Activated CD8-positive, alpha-beta memory T cell treated with anti-CD3 and anti-CD28 coated beads for 24 hours (primary cell): ENCODE measurements at regions not wholly inside any gene's neighbourhood (a gene's known extent, or its start where the extent isn't known, plus 50 kb on each side); places are given as distances from the start of the nearest gene placed in this dataset.

Experiments
- DNase-seq: peaks from one replicate; pipeline ENCODE4 v3.0.0-alpha.2; 2020

DNA sequence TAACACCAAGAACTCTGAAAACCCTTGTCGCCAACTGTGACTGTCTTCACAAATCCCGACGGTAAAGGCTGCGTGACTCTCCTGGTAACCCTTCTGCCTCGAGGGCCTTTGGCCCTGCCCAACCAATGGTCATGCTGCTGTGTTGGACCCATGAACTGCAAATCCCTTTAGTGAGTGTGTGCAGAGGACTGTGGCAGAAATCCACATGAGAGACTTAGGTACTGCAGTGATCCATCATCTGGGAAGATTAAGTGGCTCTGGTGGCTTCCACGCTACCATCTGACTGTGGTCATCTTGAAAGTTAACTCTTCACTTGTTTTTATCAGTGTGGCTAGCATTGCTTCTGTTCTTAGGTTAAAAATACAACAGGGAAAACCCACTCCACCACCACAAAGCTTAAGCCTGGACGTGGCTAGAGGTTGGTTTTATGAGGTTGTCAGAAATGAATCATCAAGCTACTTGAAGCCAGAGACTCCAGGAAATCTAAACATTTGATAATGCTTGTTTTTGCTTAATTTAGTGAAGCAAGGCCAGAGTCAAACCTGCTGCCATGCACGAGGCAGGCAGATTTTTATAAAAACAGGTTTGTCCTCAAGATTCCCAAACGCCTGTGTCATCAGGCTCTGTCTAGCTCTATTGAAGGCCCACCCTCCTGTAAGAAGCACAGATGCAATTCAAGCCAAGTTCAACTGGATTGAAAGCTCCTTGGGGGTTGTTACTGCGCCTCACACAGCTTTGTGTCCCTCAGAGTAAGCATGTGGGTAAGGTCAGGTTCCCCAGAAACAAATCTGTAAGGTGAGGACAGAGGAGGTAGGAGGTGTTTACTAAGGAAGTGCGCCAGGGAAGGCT is 52.7 kb upstream of the ERCC6L2 start:
- peak; percentile 65 for DNase-seq

DNA sequence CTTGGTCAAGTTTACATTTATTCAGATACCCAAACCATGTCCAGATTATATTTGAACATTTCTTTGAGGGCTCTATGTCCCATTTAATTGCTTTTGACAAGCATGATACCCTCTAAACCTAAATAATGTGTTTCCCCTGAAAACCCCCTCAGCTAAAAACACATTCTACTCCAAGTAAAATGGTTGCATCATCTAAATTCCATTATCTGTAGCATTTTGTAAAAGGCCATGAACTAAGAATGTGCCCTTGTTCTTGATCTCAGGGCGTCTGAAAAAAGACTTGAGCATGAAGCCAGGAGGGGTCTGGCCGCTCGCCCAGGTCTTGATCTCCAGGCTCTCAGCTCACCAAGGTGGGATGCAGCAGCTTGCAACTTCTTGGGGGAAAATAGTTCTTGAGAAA is 53.5 kb upstream of the ERCC6L2 start:
- no peak for DNase-seq

DNA sequence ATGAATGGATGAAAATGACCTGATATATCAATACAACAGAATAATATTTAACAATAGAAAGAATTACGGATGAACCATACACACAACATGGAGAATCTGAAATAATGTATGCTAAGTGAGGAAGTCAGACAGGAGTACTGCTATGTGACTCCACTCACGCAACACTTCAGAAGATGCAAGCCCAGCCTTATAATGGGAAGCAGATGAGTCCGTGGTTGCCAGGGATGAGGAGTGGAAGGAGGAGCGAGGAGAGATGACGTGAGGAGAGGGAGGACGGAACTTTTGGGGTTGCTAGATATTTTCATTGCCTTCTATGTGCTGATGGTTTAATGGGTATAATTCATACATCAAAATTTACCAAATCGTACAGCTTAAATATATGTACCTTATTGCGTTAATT is 55.4 kb upstream of the ERCC6L2 start:
- no peak for DNase-seq

DNA sequence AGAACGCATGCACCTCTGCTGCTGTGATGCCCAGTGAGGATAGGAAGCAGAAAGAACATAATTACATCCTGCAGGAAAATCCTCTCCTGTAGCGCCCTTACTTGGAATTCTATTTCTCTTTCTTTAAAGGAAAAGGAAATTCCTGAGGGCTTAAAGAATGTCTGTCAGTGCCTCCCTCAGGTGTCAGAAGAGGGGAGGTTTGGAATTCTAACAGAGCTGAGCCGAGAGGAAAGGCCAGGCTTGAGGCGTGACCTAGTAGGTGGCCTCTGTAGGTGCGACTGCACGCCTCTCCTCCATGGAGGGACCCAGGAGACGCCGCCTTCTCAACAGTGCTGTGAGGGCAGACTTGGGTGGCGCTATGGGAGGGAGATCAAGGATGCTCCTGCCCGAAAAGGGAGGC is 55.9 kb upstream of the ERCC6L2 start:
- no peak for DNase-seq

DNA sequence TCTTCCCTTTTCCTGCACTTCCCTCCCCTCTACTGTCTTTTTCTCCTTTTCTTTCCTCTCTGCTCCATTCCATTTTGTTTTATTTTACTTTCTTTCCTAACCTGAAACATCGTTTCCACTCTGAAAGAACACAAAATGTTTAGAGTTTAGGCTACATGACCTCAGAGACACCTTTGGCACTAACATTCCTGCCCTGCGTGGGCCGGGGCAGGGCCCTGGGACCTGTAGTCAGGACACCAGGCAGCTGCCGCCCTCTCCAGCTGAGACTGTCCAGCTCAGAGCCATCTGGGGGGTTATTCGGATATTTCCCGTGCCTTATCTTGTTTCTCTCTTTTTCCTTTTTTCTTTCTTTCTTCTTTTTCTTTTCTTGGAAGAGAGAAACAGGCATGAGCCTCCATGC is 58.3 kb upstream of the ERCC6L2 start:
- DNase-seq = no peak

DNA sequence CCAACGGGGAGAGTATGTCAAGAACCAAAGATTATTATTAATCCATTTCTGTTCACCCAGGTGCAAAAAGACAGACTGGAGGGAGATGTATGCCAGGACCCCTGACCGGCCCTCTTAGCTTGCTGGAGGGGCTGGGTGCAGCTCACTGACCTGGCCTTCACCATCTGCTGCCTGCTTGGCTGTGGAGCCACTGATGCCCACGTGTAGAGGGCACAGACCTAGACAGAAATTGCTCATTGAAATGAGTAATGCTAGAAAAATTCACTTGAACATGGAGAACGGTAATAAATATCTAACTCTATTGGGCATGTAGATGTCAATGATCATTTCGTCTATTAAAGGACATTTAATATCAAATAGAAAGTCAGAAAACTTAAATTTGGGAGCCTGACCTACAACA is 58.8 kb upstream of the ERCC6L2 start:
- DNase-seq = no peak

DNA sequence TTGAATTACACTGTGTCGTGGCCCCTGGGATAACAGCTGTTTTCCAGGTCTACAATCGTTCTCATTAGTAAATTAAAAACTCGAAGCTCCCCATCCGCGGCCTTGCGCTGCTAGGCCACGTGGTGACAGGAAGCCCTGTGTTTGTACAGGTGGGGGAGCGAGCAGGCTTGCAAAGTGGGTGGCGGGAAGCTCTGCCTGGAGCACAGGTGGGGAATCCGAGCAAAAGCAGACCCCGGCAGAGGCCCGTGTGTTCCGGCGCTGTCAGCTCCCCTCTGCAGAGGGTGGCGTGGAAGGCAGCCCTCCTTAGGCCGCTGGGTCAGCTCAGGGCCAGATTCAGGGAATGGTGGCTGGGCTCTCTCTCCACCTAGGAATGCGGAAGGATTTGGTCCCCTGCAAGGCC is 59.5 kb upstream of the ERCC6L2 start:
- DNase-seq = no peak

DNA sequence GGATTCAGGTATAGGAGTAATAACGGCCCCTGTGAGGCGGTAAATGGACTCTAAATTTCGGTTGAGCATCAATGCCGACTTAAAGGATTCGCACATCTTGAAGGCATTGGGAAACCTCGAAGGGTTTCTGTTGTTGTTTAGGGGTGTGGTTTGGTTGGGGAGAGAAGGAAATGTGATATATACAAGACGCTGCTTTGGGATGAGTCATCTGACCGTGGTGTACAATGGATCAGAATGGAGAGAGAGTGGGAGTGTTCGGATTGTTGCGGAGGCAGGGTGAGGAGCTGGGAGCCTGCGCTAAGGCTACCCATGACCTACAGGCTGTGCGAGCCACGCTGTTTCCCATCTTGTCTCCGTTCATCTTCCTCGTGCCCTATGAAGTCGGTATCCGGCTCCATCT is 60.4 kb upstream of the ERCC6L2 start:
- no peak for DNase-seq

DNA sequence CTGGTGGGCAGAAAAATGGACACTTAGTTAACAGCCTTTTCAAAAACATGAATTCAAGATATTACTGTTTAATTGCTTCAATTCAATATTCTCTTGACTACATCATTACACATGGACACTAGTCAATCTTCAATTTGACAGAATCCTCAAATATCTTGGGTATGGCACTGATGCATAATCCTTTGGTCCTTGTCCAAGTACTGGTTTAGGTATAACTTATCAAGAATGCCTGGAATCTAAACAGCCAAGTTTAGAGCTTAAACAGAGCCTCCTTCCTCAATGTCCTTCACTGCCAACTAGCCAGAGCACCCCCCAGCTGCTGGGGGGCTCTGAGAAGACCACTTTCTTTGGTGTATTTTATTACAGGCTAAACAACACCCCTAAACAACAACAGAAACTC is 61.6 kb upstream of the ERCC6L2 start:
- no peak for DNase-seq

DNA sequence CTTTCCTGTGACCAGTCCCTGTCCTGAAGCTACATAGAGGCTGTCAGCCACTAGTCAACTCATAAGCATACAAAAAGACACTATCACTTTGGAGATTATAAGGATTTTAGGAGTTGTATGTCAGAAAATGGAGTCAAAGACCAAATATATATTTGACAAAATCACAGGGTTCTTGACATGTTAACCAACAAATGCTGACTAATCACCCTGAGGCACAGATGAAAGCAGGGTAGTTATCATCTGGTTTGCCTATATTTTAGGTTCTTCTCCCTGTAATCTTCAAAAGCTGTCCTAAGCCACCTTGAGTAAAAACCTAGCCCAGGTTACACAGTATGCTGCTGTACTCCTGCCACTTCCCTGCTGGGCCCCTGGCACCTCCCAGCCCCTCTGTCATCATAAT is 64.7 kb upstream of the ERCC6L2 start:
- DNase-seq = no peak

DNA sequence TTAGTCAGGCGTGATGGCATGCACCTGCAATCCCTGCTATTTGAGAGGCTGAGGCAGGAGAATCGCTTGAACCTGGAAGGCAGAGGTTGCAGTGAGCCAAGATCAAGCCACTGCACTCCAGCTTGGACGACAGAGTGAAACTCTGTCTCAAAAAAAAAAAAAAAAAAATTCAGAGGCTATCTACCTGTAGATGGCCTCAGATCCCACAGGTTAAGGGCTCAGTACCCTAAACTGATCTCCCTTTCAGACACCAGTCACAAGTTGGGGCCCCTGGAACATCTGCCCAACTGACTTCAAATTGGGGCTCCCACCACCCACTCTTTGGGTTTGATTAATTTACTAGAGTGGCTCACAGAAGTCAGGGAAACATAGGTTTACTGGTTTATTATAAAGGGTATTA is 65.4 kb upstream of the ERCC6L2 start:
- no peak for DNase-seq

DNA sequence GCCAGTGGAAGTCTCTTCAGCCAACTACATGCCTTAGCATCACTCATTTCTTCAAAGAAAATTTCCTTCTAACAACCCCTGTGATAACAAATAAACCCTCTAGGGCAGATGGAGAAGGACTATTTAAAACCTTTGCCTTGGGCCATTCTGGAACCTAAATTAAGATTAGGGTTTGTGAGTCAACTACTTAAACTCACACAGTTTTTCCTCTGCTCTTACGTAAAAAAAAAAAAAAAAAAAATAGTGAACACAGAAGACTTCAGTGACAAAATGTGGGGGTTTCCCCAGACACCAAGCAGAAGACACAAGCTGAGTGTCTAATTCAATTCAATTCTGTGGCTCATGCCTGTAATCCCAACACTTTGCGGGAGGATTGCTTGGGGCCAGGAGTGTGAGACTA is 65.8 kb upstream of the ERCC6L2 start:
- DNase-seq = no peak

DNA sequence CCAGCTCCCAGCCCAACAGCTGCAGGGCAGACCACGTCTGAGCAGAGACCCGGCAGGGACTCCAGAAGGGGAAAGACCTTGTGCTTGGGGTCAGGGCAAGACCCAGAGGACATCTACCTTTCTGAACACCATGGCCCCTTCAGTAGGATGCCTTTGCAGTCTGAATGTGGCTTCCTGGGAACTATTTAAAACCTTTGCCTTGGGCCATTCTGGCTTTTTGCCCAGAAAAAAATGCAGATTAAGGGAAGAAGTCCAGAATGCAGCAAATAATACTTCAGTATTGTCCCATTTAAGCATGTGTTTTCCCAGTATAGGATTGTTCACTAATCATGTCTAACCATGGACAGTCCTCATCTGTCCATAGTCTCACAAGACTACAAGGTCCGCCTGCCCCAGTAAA is 67.5 kb upstream of the ERCC6L2 start:
- DNase-seq = no peak

DNA sequence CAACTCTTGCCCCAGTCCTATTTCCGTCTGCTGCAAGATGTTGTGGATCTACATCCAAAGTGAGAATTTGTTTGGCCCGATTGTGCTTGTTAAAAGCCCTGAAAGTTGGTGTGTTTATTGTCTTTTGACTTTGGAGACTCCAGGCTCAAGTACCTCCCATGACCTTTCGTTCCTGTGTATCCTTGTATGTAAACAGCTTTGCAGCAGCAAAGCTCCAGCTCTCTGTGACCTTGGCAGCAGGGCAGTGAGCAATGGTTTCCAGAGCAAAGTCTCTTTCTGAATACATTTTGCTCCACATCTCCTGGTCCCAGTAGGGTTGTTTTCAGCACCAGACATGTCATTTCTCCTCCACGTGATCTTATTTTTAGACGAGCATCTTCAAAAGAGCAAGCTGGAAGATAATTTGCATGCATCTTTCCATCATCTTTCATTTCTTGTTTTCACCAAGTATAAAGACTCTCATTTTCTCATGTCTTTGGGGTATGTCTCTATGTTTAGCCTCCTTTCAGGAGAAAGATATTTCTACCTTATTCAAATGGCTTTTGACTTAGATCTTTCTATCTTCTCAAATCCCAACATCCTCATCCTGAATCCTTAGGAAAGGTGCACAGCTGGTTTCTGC is 68.1 kb upstream of the ERCC6L2 start:
- DNase-seq = no peak

DNA sequence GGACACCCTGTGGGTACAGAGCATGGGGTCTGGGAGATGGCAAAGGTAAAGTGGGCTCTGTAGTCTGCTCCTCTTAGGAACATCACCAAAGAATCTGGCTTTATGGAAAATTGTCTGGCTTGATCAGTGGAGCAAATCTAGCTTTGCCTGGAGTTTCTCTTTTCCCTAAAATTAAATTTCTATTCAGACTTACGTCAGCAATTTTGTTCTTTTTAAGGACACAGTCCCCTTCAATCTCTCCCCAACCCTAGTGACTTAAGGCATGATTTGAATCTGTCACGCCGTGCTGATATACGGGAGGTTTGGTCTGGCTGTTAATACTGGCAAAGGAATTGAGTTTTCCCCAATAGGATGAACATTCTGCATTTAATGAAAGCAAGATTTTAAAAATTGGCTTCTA is 72.3 kb upstream of the ERCC6L2 start:
- no peak for DNase-seq

DNA sequence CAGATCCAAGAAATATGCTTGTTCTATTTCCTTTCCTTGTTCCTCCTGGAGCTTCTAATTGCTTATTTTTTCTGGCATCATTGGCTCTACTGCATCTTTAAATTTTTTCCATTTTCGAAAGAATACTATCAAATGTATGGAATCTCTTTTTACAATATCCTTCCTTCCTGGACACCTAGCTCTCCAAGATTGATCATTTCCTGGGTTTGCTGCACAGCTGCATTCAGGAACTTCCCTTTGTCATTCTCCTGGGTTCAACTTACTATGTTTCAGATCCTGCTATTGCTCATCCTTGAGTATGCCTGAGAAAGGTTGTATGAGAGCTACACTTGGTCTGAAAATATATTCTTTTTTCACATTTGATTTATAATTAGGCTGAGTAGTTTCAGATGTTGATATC is 73.7 kb upstream of the ERCC6L2 start:
- no peak for DNase-seq

DNA sequence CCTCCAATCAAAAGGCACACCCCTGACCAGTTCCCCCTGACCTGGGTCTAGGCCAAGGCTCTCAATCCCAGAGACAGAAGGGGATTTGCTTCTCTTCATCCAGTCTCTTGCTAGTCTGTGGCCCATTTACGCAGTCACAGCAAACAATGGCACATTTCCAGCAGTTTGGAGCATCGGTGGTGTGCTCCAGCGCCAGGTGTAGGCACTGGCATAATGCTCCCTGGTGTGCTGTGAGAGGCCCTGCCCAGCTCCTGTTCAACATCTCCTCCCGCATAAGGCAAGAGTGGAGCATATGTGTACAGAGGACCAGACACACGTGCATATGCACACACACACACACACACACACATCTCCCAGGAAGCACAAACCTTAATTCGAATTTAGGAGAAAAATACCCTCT is 79.5 kb upstream of the ERCC6L2 start:
- no peak for DNase-seq

DNA sequence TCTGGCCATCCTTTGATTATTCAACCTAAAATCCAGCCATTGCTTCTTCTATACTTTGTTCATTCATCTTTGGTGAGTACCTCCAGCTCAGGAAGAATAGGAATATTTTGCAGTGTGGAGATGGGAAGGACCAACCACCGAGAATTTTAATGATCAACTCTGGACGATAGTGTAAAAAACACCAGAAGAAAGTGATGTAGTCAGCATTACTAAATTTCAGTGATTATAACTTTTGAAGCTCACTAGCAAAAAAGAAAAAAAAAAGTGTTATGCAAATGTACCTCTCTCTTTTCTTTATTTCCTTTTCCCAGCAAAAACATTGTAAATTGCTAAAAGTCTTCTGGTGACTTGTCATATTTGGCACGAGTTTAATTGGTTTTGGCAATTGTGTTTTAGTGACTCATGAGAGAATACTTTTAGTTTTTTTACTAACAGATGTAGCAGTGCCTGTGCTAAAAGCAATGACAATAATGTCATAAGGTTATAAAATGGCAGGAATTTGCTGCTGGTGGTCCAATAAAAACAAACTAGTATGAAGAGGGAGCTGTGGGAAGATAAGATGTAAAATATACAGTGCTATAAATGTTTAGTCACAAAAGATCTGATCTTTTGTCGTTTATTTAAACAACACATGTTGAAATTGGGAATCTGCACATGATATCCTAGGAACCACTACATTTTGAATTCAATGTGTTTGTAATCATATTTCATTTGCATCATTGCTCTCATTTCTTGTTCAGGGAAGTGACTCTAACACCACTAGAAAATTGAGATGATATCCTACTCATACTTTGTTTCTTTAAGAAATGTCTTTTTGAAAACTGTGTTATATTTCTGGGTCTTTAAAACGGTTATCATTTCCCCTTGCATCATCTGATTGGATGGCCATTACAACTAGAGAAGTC is 81.3 kb upstream of the ERCC6L2 start:
- DNase-seq = no peak

DNA sequence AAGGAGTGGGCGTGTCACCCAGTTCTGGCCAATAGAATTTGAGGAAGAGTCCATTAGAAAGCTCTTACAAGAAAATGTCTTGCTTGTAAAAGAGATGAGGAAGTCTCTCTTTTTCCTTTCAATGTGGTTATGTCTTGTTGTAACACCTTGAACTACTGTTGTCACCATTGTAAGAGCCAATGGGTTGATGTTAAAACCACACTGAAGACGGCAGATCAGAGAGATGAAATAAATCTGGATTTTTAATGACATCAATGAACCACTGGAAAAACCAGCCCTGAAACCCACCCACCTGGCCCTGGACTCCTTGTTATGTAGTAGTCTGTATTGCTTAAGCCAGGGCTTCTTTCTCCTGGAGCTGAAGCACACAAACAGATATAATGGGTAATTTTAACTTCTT is 83.8 kb upstream of the ERCC6L2 start:
- no peak for DNase-seq

DNA sequence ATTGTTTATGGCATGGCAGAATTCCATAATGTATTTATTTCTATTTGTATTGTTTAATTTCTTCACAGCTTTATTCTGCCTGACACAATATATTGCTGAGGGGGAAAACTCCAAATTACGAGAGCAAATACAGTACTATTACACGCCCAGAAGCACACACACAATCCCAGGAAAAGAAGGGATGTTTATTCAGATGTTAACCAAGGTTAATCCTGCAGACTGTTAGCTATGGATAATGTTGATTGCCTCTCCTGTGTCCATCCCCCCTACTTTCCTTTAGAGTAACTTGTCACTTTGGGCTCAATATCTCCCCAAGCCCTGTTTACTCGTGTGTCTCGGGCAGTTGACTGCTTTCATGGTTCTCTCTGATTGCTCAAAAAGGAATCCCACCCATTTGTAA is 84.2 kb upstream of the ERCC6L2 start:
- no peak for DNase-seq

DNA sequence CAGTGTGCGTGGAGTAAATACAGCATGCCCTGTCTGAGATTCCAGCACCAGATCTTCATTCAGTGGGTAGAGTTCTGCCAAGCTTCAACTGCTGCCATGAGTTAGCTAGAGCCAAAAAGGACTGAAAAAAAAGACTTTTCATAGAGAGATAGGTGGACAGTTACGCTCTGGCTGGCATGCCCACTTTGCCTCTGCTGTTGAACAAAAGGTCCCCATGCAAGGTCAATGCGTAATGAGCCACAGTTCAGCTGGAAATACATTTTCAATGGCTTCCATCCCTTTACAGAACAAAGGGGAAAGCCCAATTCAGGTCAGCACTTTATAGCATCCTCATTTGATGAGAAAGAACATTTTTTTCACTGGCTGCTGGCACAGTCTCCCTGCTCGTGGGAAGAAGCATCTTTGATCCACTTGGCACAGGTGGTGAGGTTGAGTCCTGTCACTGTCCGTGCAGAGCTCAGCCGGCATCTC is 86.9 kb upstream of the ERCC6L2 start:
- DNase-seq = no peak

DNA sequence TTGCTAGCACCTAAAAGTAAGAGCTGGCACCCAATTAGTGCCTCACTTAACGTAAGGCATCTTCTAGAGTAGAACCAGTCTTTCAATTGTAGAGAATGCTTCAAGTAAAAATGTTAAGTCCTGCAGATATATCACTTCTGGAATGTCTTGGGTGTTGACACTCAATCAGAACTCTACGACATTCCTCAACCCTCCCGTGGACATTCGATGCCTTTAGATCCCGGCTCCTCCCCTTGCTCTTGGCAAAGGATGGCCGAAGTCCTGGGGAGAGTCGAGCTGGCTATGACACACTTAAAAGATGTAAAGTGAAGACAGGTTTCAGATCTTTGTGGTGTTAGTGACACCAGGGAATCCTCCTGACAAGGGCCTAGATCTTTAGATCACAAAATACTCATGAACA is 87.5 kb upstream of the ERCC6L2 start:
- DNase-seq = no peak

DNA sequence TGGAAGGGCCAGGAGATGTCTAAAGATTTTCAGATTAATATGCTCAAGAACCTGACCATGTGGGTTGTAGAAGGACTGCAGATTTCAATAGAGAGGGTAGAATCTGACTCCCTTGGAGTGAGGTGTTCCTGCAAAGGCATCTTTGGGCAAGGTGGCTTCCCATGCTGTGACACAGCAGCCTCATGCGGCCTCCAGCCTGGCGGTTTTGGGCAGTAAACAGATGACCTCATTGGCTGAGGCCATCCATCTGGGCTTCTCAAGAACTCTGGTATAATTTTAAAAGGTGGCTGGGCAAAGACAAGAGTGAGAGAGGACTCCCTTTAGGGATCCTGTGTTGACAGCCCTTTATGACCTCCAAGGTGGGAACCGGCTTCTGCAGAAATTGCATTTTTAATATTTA is 90.3 kb upstream of the ERCC6L2 start:
- no peak for DNase-seq

DNA sequence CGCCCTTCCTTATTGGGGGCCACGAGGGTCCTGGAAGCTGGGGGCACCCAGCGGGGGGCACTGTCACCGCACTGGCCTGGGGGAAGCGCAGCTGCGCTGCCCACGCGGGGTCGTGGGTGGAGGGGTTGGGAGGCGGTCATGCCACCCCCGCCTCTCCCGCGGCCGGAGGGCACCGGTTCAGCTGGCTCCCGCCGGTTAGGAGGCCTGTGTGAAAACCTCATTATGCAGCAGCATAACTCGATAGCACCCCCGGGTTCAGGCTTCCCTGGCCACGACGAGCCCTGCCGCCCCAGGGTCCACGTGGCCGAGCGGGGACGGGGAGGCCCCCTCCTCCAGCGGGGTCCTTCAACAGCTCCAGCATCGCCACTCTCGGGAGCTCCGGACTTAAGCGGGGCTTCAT is 91.2 kb upstream of the ERCC6L2 start:
- DNase-seq = no peak
